Left cardiac atrium (tissue), 4 donors: ENCODE measurements at regions not wholly inside any gene's neighbourhood (a gene's known extent, or its start where the extent isn't known, plus 50 kb on each side); places are given as distances from the start of the nearest gene placed in this dataset.

Experiments
- ATAC-seq, 2 donors: fragments of 200-7000 bp; cut with Tn5 transposase; one replicate each; pipeline ENCODE4 v1.9.1; 2020; ENCODE audit warnings: mild to moderate bottlenecking in 2 of 2, moderate library complexity in 2 of 2
- DNase-seq: peaks from one replicate; pipeline ENCODE4 v3.0.0-alpha.2; 2020
- intact Hi-C, 2 donors: fragments of 100-400 bp; cut with DNase I; formaldehyde crosslinking; loops; one replicate each; pipeline versions ENCODE4 v1.14.1 to v1.15.1; 2022 to 2023
- donor health status: DM: no; HTN: yes; CAD: no.
- donor health status: DM: no; HTN: yes; CAD: no; lungs with severe emphysema.
- donor health status: DM: yes; HTN: yes; CAD: no.
- donor health status: Dilated cardiomyopathy.

DNA sequence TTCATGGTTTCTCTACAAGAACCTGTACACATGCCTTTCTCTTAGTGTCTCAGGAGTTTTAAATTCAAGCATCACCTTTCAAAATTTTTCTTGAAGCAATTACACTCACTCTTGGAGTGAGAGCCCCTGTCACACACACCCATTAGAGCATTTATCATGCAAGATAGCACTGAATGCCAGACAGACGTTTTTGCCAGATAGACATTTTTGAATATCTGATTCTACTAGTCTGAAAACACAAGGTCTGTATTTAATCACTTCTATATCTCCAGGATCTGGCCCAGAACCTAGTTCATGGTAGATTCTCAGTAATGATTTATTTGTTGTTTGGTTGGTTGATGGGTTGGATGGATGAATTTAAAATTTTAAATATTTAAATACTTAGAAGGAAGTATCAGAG, 60.9 kb upstream of the PDE1C start:
- intact Hi-C loops = no loop called here
- ATAC-seq (no peak), DNase-seq (no peak)

DNA sequence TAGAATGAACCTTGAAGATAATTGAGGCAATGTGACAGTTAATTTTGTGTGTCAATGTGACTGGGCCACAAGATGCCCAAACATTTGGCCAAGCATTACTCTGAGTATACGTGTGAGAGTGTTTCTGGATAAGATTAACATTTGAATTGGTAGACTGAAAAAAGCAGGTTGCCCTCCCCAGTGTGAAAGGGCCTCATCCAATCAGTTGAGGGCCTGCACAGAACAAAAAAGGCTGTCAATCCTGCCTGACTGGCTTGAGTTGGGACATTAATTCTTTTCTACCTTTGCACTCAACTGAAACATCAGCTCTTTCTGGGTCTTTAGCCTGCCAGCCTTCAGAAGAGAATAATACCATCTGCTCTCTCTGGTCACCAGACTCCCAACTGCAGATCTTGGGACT, 56.6 kb upstream of the PDE1C start:
- ATAC-seq (no peak), DNase-seq (no peak)
- intact Hi-C loops = no loop called here
